DOHH2 (cell line): ENCODE measurements at regions not wholly inside any gene's neighbourhood (a gene's known extent, or its start where the extent isn't known, plus 50 kb on each side); places are given as distances from the start of the nearest gene placed in this dataset.

ENCODE experiments used
- EZH2phosphoT487 ChIP-seq: fragments of 200-600 bp; sonication (generic); IDR thresholded peaks from 2 replicates; pipeline ENCODE4 v1.6.1; 2017; ENCODE audit warnings: borderline replicate concordance, mild to moderate bottlenecking, antibody characterized with exemption, low read length, moderate library complexity, mixed read lengths
- TF ChIP-seq, protein P1 (sequence below): fragments of 200-600 bp; sonication (generic); IDR thresholded peaks from one replicate; pipeline ENCODE4 v1.5.1; 2014; ENCODE audit warnings: antibody characterized with exemption, mild to moderate bottlenecking, low read depth, low read length; ENCODE audit not compliant: poor library complexity, severe bottlenecking

- TF ChIP-seq, protein P1, sequence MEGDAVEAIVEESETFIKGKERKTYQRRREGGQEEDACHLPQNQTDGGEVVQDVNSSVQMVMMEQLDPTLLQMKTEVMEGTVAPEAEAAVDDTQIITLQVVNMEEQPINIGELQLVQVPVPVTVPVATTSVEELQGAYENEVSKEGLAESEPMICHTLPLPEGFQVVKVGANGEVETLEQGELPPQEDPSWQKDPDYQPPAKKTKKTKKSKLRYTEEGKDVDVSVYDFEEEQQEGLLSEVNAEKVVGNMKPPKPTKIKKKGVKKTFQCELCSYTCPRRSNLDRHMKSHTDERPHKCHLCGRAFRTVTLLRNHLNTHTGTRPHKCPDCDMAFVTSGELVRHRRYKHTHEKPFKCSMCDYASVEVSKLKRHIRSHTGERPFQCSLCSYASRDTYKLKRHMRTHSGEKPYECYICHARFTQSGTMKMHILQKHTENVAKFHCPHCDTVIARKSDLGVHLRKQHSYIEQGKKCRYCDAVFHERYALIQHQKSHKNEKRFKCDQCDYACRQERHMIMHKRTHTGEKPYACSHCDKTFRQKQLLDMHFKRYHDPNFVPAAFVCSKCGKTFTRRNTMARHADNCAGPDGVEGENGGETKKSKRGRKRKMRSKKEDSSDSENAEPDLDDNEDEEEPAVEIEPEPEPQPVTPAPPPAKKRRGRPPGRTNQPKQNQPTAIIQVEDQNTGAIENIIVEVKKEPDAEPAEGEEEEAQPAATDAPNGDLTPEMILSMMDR: no peak
- no peak for TF ChIP-seq EZH2phosphoT487
Measured at GRCh38 chrY:13026906-13027305, 122.2 kb downstream of the DDX3Y start.
